DMS153 treated with DMSO at 0.1 percent for 48 hours (cell line): ENCODE measurements at regions not wholly inside any gene's neighbourhood (a gene's known extent, or its start where the extent isn't known, plus 50 kb on each side); places are given as distances from the start of the nearest gene placed in this dataset.
"Not testable (repeated sequence)": the region's sequence is repeated elsewhere in the genome, so short reads cannot be mapped to it uniquely, and the experiment has no call there.

Source experiments
- DNase-seq: peaks from one replicate; lab custom pipeline; 2025; ENCODE audit not compliant: unreplicated experiment; lab: John Stamatoyannopoulos, UW

DNA sequence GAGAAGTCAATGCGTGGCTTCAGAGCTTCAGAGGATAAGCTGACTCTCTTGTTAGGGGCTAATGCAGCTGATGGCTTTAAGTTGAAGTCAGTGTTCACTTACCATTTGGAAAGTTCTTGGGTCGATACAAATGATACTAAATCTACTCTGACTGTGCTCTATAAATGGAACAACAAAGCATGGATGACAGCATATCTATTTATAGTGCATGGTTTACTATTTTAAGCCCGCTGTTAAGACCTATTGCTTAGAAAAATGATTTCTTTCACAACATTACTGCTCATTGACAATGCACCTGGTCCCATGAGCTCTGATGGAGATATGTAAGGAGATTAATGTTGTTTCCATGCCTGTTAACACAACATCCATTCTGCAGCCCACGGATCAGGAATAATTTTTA lies 435.7 kb downstream of the MAT2B start:
- no peak for DNase-seq

DNA sequence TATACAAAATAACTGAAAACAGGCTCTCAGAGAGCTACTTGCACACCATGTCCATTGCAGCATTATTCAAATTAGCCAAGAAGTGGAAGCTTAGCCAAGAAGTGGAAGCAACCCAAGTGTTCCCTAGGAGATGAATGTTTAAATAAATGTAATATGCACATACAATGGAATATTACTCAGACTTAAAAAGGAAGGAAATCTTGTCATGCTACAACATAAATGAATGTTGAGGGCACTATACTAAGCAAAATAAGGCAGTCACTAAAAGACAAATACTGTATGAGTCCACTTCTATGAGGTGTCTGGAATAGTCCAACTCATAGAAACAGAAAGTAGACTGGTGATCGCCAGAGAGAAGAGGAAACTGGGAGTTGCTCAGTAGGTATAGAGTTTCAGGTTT lies 438.1 kb downstream of the MAT2B start:
- DNase-seq: no peak

DNA sequence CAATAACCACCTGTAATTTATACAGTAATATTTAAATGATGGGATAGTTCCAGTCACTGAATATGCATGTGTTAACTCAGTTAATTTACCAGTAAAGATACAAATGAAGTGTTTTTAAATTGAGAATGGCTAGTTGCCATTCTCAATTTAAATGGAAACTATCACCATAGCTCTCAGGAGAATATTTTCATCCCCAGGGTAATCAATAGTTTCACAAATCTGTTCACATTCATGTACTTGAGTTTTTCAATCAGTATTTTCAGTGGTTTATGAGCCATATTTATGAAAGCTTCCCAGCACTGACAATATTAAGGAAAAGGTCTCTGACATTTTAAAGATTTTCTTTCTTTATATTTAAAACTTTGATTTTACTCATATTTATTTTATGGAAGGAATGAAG lies 439.3 kb downstream of the MAT2B start:
- no peak for DNase-seq

DNA sequence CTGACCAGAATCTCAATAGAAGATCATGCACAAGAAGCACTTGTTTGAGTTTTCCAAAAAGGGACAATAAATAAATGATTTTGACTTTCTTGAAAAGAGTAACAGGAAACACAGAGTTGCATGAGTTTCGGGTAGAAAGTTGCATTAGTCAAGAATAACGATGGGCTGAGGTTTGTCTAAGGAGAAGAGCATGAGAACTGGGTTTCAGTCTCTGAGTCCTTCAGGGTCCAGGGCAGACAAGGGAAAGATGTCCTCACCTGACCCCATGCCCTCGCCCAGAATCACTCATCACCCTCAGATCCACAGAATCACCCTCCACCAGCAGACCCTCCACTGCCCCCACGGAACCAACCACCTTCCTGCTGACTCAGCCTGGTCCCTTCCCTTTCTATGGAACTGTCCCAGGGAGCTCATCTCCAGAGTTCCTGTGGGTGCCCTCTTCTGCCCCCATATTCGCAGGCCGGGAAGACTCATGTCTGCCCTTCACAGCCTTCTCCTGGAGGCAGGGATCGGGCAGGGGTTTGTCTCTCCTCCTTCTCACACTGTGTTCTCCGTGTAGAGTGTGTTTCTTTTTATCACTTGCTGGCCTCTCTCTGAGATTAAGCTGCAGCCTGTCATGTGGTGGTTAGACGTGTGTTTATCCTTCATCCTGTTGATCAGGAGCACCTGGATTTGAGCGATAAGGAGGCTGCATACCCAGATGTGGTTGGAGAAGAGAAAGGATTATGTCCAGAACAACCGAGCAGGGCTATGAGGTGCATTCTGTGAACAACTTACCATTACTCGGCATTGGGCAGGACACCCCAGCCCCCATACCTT lies 442.6 kb downstream of the MAT2B start:
- no peak for DNase-seq

DNA sequence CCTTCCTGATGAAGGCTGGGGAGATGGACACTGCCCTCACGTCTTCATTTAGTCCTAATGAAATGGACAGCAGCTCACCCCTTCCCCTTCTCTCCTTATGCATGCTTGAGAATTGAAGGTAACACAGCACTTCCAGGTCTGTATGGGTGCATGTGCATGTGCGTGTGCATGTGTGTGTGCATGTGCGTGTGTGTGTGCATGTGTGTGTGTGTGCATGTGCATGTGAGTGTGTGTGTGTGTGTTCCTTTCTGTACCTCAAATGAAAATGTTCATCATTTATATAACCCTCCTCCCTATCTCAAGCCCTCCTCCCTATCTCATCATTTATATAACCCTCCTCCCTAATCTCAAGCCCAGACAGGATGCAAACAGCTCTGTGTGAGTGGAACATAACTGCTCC lies 444.8 kb downstream of the MAT2B start:
- DNase-seq: no peak

DNA sequence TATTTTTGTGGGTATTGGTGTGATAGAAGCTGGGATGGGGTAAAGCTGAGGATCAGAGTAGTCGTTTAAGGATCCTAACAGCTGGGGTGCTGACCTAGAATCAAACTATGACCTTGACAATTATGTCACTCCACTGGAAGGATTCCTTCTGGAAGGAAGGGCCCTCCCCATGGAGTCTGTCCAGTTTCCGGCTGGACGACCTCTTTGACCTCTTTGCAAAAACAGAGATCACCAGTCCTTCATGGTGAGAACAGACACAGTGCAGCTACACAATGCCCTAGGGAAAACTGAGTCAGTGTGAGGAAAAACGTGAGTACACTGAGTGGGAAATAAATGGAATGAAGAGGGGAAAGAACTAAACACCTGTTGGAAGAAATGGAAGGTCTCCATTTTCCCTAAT lies 445.6 kb downstream of the MAT2B start:
- no peak for DNase-seq

DNA sequence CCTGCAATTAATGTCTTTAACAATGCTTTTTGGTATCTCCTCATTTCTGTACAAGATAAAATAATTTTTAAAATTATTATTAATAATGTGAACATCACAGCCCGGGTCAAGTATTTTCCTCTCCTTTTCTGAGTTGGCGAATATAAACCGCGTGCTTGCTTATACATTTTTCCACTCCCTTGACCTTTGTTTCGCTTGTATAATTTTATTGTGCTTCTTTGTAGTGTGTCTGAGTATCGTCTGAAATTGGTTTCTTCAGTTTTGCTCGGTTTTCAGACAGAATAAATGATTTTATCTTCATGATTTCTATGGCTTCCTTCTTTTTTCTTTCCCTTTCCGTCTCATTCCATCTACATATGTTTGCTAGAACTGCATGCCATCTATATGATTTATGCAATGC lies 448.5 kb downstream of the MAT2B start:
- DNase-seq: no peak

DNA sequence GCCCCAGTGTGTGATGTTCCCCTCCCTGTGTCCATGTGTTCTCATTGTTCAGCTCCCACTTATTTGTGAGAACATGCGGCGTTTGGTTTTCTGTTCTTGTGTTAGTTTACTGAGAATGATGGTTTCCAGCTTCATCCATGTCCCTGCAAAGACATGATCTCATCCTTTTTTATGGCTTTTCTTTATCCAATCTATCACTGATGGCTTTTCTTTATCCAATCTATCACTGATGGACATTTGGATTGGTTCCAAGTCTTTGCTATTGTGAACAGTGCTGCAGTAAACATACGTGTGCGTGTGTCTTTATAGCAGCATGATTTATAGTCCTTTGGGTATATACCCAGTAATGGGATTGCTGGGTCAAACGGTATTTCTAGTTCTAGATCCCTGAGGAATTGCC lies 455.8 kb downstream of the MAT2B start:
- not testable (repeated sequence) for DNase-seq

DNA sequence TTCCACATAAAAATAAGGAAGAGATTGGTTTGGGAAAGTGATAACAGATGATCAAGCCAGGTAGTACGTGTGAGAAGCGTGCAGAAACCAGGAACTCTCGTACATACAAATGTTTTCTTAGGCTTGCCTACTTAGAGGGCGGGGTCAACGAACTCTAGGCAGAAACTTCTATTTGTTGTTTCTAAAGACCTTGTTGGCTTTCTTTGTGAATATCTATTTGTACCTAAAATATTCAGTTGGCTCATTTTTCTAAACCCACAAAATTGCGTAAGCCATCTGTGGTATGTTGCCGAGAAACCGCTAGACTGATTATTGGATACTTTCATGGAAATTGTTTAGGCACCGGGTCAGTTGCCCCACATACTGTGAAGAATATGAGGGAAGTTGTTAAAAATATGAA lies 458.5 kb downstream of the MAT2B start:
- DNase-seq: no peak

DNA sequence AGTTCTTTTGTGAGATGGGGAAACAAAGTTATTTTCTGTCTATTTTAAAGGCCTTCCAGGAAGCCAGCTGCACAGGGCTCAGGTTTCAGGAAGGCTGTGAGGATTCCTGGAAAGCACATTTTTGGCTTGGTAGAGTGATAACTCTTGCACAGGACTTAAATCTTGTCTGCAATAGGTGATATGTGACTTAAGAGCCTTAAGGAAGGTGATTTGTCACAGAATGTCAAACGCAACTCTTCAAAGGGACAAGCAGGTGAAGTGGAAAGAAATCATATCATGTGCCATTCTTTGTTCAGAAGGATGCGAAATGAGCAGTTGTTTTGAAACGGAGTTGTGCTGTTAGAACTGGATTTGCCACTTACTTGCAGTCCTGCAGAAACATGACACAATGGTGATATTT lies 459.3 kb downstream of the MAT2B start:
- DNase-seq: no peak

DNA sequence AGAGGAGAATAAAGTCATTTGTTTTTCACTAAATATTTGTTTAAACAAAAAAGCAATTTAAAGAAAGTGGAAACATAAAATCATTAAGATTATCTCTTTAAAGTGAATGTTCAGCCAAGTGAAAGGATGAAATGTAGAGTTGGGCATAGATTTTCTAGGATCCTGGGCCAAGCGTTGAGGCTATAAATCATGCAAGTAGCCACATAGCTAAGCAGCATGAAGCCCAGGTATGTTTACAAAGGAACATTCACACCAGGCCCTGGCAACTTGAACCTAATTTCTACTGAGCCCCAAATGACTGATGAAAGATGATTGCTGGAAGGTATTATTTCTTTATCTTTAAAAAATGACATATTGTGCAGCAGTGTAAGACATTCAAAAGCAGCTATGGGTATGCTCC lies 461.8 kb downstream of the MAT2B start:
- no peak for DNase-seq

DNA sequence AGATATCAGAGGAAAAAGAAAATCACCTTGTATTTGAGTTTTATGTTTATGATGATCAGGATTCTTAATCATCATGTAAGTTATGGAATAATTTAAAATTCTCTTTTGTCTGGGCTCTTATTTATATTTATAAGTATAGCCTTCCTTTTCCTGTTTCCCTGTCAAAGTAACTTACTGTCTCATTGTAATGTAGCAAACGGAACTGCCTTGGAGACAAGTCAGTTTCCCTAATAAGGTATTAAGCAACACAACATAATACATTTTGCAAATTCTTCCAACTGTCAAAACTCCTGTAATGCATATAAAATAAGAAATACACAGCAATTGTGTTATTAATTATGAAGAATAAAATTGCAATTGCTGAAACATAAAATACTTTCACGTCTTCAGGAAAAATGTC lies 463.2 kb downstream of the MAT2B start:
- no peak for DNase-seq

DNA sequence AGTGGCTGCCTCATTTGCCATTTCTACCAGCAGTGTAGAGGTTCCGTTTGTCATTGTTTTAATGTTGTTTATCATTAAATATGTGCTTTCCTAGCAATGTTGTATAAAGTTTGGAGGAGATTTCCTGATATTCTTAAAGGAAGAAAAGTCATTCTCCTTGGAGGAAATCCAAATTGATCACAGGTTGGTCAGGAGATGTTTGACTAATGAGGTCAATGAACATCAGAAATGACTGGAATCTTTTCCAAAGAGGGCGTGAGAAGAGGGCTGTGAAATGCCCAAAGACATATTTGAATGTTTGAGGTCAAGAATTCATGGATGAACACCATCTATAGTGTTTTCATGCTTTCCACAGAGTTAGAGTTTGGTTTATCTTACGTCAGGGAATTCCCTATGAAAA lies 471.3 kb downstream of the MAT2B start:
- no peak for DNase-seq

DNA sequence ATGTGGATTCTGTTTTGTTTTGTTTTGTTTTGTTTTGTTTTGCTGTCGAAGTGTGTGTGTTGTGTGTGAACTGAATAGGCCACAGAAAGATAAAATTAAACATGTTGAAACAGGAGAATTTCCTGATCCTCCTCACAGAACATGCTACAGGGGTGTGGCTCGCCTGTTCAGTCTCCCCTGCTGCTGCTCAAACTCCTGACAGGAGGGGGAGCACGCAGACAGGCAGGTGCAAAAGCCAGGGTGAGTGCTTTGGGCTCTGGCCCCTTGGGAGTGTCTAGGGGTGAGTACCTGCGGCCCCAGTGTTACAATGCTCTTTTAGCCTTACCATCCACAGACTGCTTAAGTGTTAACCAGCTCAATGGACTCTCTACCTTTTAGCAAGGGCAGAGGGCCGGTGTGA lies 473.5 kb downstream of the MAT2B start:
- DNase-seq: no peak

DNA sequence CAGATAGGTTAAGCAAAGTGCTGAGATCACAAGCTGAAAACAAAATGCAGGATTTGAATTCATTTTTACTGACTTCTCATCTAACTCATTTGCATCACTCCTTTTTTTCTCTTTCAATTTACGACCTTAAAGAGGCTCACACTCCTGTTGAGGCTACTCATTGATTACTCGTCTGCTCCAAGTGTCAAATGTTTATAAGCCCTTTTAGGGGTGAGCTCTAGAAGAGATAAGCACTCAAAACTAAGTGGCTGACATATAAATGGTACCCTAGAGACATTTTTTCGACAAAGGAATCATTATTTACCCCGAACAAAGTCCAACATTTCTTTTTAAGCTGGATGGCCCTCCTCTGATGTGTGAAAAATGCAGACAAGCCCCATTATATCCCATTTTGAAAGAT lies 483.1 kb downstream of the MAT2B start:
- no peak for DNase-seq

DNA sequence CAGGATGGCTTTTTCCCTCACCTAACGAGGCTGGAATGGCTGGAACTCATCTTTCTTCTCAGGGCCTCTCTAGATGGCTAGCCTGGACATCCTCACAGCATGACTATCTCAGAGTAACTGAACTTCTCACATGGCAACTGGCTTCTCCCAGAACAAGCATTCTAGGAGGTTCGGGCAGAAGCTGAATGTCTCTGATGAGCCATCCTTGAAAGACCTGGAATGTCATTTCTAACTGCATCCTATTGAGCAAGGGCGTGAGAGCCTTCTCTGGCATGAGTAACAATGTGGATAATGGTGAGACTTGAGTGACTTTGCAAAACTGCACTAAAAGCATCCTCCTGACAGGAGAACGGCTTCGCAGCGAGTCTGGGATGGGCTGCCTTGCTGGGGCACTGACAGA lies 487.7 kb downstream of the MAT2B start:
- DNase-seq: no peak

DNA sequence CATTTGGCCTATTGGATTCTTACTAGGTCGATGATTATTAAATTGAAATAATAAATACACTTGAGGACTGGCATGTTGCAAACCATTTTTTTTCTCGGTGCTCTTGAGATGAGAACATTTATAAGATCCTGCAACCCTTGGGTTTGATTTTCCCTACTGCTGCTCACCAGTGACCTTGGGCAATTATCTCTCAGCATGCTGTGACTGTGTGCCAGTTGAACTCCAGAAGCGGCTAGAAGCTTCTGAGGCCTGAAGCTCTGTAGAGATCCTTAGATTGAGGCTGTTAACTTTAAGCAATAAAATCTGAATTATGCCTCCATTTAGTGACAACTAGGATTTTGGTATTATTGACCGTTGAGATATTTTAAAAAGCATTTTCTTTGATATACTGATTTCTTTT lies 489.8 kb downstream of the MAT2B start:
- no peak for DNase-seq

DNA sequence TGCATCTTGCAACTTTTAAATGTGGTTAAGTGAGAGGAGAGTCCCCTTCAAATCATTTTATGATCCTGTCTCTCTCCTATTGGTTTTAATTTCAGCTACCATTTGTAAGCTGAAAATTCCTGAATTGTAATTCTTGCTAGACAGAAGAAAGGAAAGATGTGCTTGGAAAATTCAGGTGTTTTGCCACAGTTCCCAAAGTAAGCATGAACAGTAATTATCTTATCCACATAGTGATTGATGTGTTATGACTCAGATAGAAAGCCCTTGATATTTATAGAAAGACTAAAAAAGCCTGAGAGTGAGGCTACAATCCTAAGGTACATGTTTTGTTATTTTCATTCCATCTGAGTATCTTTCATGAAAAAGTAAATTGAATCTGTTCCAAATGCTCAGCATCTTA lies 492.5 kb downstream of the MAT2B start:
- no peak for DNase-seq

DNA sequence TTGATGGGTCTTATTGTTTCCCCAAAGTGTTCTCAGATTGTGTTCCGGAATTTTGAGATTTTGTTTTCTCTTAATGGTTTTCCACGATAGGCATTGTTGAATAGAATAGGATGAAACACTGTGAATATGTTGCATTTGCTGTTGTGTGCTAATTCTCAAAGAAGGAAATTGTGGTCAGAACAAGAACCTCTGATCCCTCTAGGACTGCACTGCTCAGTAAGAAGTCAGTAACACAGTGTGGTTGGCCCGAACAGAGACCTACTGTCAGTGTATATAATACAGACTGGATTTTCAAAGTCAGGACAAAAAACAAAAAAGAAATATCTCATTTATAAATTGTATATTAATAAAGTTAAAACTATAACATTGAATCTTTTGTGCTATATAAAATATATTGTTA lies 494.8 kb downstream of the MAT2B start:
- DNase-seq: no peak

DNA sequence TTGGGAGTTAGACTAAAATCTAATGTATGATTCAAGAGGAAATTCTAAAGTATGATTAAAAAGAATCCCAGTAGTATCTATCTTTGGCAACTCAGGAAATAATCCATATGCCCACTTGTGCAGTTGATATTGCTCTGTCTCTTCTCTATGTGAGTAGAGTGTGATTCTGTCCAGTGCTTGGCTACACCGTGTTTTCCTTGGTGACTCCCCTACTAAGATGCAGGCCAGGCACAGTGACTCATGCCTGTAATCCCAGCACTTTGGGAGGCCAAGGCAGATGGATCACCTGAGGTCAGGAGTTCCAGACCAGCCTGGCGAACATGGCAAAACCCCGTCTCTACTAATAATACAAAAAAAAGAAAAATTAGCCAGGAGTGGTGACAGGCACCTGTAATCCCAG lies 495.4 kb downstream of the MAT2B start:
- no peak for DNase-seq

DNA sequence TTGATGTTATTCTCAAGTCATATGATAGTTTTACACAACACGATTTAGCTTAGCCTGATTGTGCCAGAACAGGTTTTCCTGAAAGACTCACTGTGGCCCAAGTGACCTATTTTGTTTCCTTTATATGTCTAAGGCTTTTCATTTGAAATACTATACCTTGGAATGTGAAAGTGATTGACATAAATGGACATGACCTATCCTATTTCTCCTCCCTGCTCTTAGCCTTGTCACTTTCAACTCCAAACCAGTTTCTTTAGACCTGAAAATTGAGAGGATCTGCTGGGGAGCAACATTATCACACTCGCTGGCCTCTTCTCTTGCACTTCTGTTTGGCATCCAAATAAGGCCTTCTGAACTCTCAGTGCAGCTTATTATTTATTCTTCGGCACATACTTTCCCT lies 496.8 kb downstream of the MAT2B start:
- no peak for DNase-seq

DNA sequence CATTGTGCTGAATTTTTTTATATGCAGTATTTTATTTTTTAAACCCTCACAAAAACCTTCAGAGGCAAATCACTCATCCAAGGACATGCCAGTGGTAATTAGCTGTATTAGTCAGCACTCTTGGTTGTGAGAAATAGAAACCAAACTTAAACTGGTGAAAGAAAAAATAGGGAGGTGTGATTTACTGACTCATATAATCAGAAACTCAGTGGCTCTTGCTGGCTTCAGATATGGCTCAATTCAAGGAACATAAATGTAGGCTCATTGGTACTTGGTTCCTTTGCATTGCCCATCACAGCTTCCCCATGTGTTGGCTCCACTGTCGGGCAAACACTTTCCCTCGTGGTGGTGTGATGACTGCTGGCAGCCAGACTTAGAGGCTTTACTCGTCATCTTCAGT lies 497.2 kb downstream of the MAT2B start:
- DNase-seq: no peak

DNA sequence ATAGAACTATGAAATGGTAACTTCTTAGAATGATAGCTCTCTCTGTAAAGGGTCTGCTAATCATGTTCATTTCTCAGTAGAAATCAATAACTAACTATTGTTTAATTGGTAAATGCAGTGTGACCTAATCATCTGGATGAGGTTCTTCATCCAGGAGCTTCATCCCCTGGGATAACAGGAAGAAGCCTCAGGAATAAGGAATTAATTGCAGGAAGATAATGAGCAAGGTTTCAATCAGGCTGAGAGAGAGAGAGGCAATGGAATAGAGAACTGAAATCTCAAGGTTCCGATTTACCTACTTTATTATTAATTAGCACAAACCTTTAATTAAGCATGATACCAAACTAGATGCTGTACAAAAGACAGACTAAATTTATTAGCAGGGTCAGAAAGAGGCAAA lies 499.7 kb downstream of the MAT2B start:
- no peak for DNase-seq
